ENCODE measurements at regions not wholly inside any gene's neighbourhood (a gene's known extent, or its start where the extent isn't known, plus 50 kb on each side); places are given as distances from the start of the nearest gene placed in this dataset.

DNA sequence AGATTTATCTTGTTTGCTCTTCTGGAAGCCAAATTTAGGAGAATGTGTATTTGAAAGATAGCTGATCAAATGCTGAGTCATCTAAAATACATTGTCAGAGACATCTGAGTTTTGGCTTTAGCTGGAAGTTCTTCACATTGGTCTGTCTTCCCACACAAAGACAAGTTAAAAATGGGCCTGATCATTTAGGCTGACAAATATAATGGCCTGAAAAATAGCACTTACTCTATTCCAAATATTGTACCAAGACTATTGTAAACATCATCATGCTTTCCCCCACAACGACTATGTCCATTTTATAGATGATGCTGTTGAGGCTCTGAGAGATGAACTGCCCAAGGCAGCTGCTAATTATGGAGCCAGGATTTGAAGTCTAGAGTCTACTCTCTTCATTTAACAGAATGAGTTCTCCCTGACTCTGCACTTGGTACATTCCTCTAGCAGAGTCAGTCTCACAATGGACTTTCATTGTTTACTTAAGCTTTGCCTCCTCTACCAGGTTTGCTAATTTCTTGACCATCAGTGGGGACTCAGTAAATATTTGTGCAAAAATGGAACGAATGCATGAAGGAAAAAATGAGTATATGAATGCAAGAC lies 619.4 kb upstream of the KLF4 start:
- TF ChIP-seq CTCF (IDR thresholded peaks at IDR 0.05) (no peak), POLR2A (IDR thresholded peaks at IDR 0.05) (no peak)

All from transverse colon (tissue), 3 donors.